Mesothelial cell of epicardium (in vitro differentiated cells): ENCODE measurements at regions not wholly inside any gene's neighbourhood (a gene's known extent, or its start where the extent isn't known, plus 50 kb on each side); places are given as distances from the start of the nearest gene placed in this dataset.

ENCODE experiments used
- DNase-seq, 2 experiments: peaks; one replicate each; pipeline ENCODE4 v3.0.0; 2021; ENCODE audit warnings: low spot score in 2 of 2; ENCODE audit not compliant: unreplicated experiment in 2 of 2
- H3K27ac Mint-ChIP-seq: 2 replicates; pipeline ENCODE4 v1.8.0; 2021; ENCODE audit warnings: mixed read lengths
- H3K27me3 Mint-ChIP-seq: 2 replicates; pipeline ENCODE4 v1.8.0; 2021; ENCODE audit warnings: low read depth, mixed read lengths
- H3K36me3 Mint-ChIP-seq: 2 replicates; pipeline ENCODE4 v1.8.0; 2021; ENCODE audit warnings: mixed read lengths
- H3K4me1 Mint-ChIP-seq: 2 replicates; pipeline ENCODE4 v1.8.0; 2021; ENCODE audit warnings: mixed read lengths
- H3K4me3 Mint-ChIP-seq: 2 replicates; pipeline ENCODE4 v1.8.0; 2021; ENCODE audit warnings: mild to moderate bottlenecking, moderate library complexity, mixed read lengths
- H3K9me3 Mint-ChIP-seq: 2 replicates; pipeline ENCODE4 v1.8.0; 2021; ENCODE audit warnings: mixed read lengths
- CTCF ChIP-seq: fragments of 200-600 bp; sonication (generic); IDR thresholded peaks from one replicate; pipeline ENCODE4 v1.5.0; 2021; ENCODE audit warnings: antibody characterized with exemption; ENCODE audit not compliant: unreplicated experiment

GRCh38 chr9:108688676-108689075 is 167.1 kb downstream of the ACTL7B start:
- no peak for DNase-seq
- Mint-ChIP-seq H3K4me1 (peaks cover 4% of the 10 kb centered on the region), H3K27me3 (no peaks in the 10 kb centered on the region), H3K27ac (no peak overlapping the region), H3K9me3 (peaks cover 23% of the 10 kb centered on the region), H3K36me3 (no peaks in the 10 kb centered on the region), H3K4me3 (no peak overlapping the region)
- TF ChIP-seq CTCF, result no peak

- no peak for DNase-seq
- TF ChIP-seq CTCF, result no peak
- Mint-ChIP-seq H3K9me3 (peaks cover 23% of the 10 kb centered on the region), H3K4me3 (no peak overlapping the region), H3K36me3 (no peaks in the 10 kb centered on the region), H3K4me1 (no peaks in the 10 kb centered on the region), H3K27me3 (no peaks in the 10 kb centered on the region), H3K27ac (no peak overlapping the region)
Observed at GRCh38 chr9:108688051-108688450, 167.7 kb downstream of the ACTL7B start.

GRCh38 chr9:108687006-108687987 is 168.5 kb downstream of the ACTL7B start:
- Mint-ChIP-seq H3K9me3 (peaks cover 23% of the 10 kb centered on the region), H3K27me3 (no peaks in the 10 kb centered on the region), H3K36me3 (no peaks in the 10 kb centered on the region), H3K4me1 (no peaks in the 10 kb centered on the region), H3K27ac (no peak overlapping the region), H3K4me3 (no peak overlapping the region)
- no peak for DNase-seq
- no peak for TF ChIP-seq CTCF

GRCh38 chr9:108684288-108685025 is 171.3 kb downstream of the ACTL7B start:
- Mint-ChIP-seq H3K36me3 (no peaks in the 10 kb centered on the region), H3K4me1 (no peaks in the 10 kb centered on the region), H3K4me3 (no peak overlapping the region), H3K9me3 (peaks cover 20% of the 10 kb centered on the region), H3K27me3 (no peaks in the 10 kb centered on the region), H3K27ac (no peak overlapping the region)
- DNase-seq, result no peak
- no peak for TF ChIP-seq CTCF

GRCh38 chr9:108683245-108683644 is 172.5 kb downstream of the ACTL7B start:
- no peak for DNase-seq
- no peaks in the 10 kb centered on the region for H3K36me3 Mint-ChIP-seq
- H3K4me3 Mint-ChIP-seq, result no peak overlapping the region
- peaks cover 10% of the 10 kb centered on the region for H3K9me3 Mint-ChIP-seq
- no peak for TF ChIP-seq CTCF
- no peaks in the 10 kb centered on the region for H3K27me3 Mint-ChIP-seq
- no peak overlapping the region for H3K27ac Mint-ChIP-seq
- H3K4me1 Mint-ChIP-seq, result no peaks in the 10 kb centered on the region
